HL-60 (cell line): ENCODE measurements at regions not wholly inside any gene's neighbourhood (a gene's known extent, or its start where the extent isn't known, plus 50 kb on each side); places are given as distances from the start of the nearest gene placed in this dataset.

Experiments used
- DNase-seq, 2 experiments: peaks; one replicate each; pipeline ENCODE4 v3.0.0-alpha.2; 2010 to 2020; ENCODE audit warnings: low read depth in 1 of 2, low spot score in 1 of 2
- H3K27ac ChIP-seq: fragments of 250-450 bp; sonication (Bioruptor Pico); replicated peaks from 2 replicates; pipeline ENCODE4 v1.5.1; 2020; ENCODE audit warnings: mild to moderate bottlenecking, moderate library complexity
- H3K27me3 ChIP-seq: fragments of 250-450 bp; sonication (Bioruptor Pico); 2 replicates; pipeline ENCODE4 v1.5.1; 2021; ENCODE audit warnings: mild to moderate bottlenecking, moderate library complexity; ENCODE audit not compliant: insufficient read depth, poor library complexity, severe bottlenecking
- H3K4me3 ChIP-seq: replicated peaks from 2 replicates; pipeline ENCODE4 v1.5.1; 2011; ENCODE audit warnings: mild to moderate bottlenecking, control low read depth, low read length; ENCODE audit not compliant: insufficient read depth
- GABPA ChIP-seq: IDR thresholded peaks from 2 replicates; pipeline ENCODE4 v1.6.1; 2012; ENCODE audit warnings: low read depth
- POLR2AphosphoS5 ChIP-seq: IDR thresholded peaks from 2 replicates; pipeline ENCODE4 v1.6.1; 2012; ENCODE audit warnings: low read depth
- SPI1 ChIP-seq: IDR thresholded peaks from 2 replicates; pipeline ENCODE4 v1.6.1; 2012; ENCODE audit warnings: low read depth, mild to moderate bottlenecking, borderline replicate concordance
- TF ChIP-seq, protein P1 (sequence below): IDR thresholded peaks from one replicate; pipeline ENCODE4 v1.5.1; 2011; ENCODE audit warnings: low read length, control low read depth, inconsistent platforms; ENCODE audit not compliant: insufficient read depth
- TF ChIP-seq, protein P2 (sequence below): IDR thresholded peaks from 2 replicates; pipeline ENCODE4 v1.6.1; 2012; ENCODE audit warnings: low read depth; ENCODE audit not compliant: insufficient replicate concordance

DNA sequence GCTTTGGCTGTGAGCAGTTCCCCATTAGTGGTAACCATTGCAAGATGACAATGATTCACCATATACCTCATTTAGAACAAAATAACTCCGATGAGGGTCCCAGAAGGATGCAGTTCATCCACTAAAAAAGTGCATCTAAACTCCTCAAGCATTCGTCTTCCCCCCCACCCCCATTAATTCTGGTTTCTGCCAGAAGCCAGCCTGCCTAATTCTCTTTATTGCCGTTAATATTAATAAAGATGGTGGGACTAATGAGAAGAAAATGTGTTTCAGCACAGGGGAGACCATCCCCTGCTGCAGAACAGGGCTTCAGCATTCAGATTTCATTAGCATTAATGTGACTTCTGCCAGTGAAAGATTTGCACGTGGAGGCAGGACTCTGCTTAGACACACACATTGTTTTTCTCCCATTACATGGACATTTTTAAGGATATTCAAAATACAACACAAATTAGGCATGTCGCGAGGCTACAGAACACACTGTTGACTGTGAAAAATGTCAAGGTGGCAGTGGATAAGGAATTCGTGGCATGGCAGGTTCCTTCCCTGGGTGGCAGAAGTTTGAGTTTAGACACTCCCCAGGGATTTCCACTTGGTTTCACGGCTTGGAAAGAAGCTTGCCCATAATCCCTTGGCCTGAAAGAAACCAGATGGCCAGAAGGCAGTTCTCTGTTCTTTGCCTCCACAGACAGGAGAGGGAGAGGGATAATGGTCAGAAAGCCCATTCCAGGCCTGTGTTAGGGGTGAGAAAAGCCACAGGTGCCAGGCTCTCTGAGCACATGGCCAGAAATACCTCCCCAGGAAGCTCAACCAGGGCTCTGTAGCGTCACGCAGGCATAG lies 236.5 kb downstream of the FOXO1 start:
- no peak for DNase-seq
- TF ChIP-seq SPI1: no peak
- TF ChIP-seq POLR2AphosphoS5: no peak
- TF ChIP-seq, protein P1, sequence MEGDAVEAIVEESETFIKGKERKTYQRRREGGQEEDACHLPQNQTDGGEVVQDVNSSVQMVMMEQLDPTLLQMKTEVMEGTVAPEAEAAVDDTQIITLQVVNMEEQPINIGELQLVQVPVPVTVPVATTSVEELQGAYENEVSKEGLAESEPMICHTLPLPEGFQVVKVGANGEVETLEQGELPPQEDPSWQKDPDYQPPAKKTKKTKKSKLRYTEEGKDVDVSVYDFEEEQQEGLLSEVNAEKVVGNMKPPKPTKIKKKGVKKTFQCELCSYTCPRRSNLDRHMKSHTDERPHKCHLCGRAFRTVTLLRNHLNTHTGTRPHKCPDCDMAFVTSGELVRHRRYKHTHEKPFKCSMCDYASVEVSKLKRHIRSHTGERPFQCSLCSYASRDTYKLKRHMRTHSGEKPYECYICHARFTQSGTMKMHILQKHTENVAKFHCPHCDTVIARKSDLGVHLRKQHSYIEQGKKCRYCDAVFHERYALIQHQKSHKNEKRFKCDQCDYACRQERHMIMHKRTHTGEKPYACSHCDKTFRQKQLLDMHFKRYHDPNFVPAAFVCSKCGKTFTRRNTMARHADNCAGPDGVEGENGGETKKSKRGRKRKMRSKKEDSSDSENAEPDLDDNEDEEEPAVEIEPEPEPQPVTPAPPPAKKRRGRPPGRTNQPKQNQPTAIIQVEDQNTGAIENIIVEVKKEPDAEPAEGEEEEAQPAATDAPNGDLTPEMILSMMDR: no peak
- TF ChIP-seq, protein P2, sequence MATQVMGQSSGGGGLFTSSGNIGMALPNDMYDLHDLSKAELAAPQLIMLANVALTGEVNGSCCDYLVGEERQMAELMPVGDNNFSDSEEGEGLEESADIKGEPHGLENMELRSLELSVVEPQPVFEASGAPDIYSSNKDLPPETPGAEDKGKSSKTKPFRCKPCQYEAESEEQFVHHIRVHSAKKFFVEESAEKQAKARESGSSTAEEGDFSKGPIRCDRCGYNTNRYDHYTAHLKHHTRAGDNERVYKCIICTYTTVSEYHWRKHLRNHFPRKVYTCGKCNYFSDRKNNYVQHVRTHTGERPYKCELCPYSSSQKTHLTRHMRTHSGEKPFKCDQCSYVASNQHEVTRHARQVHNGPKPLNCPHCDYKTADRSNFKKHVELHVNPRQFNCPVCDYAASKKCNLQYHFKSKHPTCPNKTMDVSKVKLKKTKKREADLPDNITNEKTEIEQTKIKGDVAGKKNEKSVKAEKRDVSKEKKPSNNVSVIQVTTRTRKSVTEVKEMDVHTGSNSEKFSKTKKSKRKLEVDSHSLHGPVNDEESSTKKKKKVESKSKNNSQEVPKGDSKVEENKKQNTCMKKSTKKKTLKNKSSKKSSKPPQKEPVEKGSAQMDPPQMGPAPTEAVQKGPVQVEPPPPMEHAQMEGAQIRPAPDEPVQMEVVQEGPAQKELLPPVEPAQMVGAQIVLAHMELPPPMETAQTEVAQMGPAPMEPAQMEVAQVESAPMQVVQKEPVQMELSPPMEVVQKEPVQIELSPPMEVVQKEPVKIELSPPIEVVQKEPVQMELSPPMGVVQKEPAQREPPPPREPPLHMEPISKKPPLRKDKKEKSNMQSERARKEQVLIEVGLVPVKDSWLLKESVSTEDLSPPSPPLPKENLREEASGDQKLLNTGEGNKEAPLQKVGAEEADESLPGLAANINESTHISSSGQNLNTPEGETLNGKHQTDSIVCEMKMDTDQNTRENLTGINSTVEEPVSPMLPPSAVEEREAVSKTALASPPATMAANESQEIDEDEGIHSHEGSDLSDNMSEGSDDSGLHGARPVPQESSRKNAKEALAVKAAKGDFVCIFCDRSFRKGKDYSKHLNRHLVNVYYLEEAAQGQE: no peak
- TF ChIP-seq GABPA: no peak
- Histone ChIP-seq H3K27ac (no peak overlapping the region), H3K27me3 (no peaks in the 10 kb centered on the region), H3K4me3 (no peak overlapping the region)

DNA sequence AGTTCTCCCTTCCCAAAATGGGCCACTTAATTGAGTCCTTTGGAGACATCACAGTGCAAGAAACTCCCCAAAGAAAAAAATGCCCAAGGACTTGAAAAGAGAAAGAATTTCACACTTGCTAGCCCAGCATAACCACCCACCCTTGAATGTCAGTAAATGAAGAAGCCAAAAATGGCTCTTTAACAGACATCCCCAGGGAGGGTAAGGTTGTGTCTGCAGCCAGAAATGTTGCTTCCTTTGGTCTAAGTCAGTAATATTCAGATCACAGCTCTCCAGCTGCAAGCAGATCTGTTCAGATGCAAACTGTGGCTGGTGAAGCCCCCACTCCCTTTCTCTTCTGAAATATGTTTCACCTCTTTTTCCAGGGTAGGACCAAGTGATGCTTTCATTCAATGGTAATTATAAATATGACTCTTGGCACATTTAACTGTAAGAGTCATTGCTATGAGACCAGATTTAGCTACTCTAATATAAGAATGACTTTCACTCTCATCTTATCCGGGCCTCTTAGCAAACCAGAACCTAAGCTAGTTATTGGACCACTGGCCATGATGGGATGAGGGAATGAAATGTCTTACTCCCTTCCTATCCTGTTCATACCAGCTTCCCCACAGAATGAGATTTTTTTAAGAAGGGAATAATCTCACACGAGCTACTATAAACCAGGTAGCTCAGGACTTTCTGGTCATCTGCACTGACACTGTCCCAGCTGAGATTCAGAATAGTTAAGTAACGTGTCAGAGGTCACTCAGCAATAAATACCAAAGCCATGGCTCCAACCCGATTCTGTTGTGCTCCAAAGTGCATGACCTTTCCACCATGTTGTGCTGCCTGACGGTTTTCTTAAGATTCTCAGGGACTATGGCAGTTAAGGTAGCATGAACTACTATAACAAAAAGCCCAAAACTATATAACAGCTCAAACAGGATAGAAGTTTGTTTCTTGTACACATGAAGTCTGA lies 234.1 kb downstream of the FOXO1 start:
- no peak overlapping the region for H3K27ac ChIP-seq

DNA sequence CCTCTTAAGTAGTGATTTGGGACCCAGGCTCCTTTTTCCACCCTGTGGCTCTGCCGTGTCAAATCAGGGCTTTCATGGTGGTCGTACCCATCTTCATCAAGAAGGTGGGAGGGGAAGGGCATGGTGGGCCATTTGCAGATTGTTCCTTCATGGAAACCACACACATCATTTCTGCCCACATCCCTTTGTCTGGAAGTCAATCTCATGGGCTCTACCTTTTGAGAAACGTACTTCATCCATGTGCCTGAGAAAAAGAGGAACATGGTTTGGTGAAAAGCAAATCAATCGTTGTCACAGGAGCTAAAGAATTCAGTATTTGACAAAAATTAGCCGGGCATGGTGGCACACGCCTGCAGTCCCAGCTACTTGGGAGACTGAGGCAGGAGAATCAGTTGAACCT lies 233.4 kb downstream of the FOXO1 start:
- Histone ChIP-seq H3K4me3 (no peak overlapping the region), H3K27me3 (no peaks in the 10 kb centered on the region), H3K27ac (no peak overlapping the region)
- TF ChIP-seq, protein P2: no peak
- TF ChIP-seq POLR2AphosphoS5: no peak
- TF ChIP-seq SPI1: no peak
- TF ChIP-seq GABPA: no peak
- TF ChIP-seq, protein P1: no peak
- DNase-seq: no peak

More for the DNA sequence above, 234.1 kb downstream of the FOXO1 start:
- Histone ChIP-seq H3K27me3 (no peaks in the 10 kb centered on the region), H3K4me3 (no peak overlapping the region)
- DNase-seq: no peak
- TF ChIP-seq, protein P1: no peak
- TF ChIP-seq SPI1 (no peak), GABPA (no peak), POLR2AphosphoS5 (no peak)
- TF ChIP-seq, protein P2: no peak
